ENCODE measurements at regions not wholly inside any gene's neighbourhood (a gene's known extent, or its start where the extent isn't known, plus 50 kb on each side); places are given as distances from the start of the nearest gene placed in this dataset.
A peak's percentile ranks its signal among the peaks of the same experiment; 100 is the strongest.

- TF ChIP-seq, protein P1, sequence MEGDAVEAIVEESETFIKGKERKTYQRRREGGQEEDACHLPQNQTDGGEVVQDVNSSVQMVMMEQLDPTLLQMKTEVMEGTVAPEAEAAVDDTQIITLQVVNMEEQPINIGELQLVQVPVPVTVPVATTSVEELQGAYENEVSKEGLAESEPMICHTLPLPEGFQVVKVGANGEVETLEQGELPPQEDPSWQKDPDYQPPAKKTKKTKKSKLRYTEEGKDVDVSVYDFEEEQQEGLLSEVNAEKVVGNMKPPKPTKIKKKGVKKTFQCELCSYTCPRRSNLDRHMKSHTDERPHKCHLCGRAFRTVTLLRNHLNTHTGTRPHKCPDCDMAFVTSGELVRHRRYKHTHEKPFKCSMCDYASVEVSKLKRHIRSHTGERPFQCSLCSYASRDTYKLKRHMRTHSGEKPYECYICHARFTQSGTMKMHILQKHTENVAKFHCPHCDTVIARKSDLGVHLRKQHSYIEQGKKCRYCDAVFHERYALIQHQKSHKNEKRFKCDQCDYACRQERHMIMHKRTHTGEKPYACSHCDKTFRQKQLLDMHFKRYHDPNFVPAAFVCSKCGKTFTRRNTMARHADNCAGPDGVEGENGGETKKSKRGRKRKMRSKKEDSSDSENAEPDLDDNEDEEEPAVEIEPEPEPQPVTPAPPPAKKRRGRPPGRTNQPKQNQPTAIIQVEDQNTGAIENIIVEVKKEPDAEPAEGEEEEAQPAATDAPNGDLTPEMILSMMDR (conservative IDR thresholded peaks at IDR 0.05; ENCODE audit: control insufficient read depth, insufficient read depth, low read depth, low read length) = no peak
- H3K4me3 ChIP-seq (ENCODE audit: control insufficient read depth, low read depth, low read length) = peak overlapping the region; percentile 46
- DNase-seq (ENCODE audit: low read depth) = peak; percentile 63
These were observed 88.9 kb downstream of the EOMES start for GRCh38 chr3:27633224-27633545.

DNA sequence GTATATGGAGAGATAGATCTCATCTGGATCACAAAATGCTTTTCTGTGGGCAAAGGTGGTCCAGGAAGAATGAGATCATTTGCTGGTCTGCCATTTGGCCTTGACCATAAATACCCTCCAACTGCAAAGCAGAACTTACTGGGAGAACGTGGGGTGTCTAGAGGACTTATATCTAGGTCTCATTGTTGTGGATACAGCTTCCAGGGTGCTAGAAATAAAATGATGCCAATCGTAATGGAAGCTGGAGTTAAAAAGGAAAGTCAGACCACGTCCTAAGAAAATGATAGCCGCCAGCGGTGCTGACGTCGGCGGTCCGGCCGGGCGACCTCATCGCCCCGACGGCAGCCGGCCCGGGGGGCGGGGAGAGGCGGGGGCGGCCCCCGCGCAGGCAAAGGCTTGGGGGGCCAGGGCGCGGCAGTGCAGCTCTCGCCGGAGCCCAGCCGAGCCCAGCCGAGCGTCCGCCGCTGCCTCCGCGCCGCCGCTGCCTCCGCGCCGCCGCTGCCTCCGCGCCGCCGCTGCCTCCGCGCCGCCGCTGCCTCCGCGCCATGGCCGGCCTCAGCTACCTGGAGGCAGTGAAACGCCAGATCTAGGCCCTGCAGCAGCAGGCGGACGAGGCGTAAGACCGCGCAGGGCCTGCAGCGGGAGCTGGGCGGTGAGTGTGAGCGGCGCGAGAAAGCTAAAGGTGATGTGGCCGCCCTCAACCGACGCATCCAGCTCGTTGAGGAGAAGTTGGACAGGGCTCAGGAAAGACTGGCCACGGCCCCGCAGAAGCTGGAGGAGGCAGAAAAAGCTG is 89.5 kb downstream of the EOMES start:
- H3K4me3 ChIP-seq (ENCODE audit: control insufficient read depth, low read depth, low read length) = peak overlapping the region; percentile 46
- peak; percentile 61 for DNase-seq (ENCODE audit: low read depth)
- TF ChIP-seq, protein P1 (conservative IDR thresholded peaks at IDR 0.05; ENCODE audit: control insufficient read depth, insufficient read depth, low read depth, low read length) = no peak

- TF ChIP-seq, protein P1 (conservative IDR thresholded peaks at IDR 0.05; ENCODE audit: control insufficient read depth, insufficient read depth, low read depth, low read length) = no peak
- H3K4me3 ChIP-seq (ENCODE audit: control insufficient read depth, low read depth, low read length) = no peak overlapping the region
- peak; percentile 75 for DNase-seq (ENCODE audit: low read depth)
These were observed 91.2 kb downstream of the EOMES start for GRCh38 chr3:27630885-27631284.

GRCh38 chr3:27629366-27629765 is 92.8 kb downstream of the EOMES start:
- no peak overlapping the region for H3K4me3 ChIP-seq (ENCODE audit: control insufficient read depth, low read depth, low read length)
- TF ChIP-seq, protein P1 (conservative IDR thresholded peaks at IDR 0.05; ENCODE audit: control insufficient read depth, insufficient read depth, low read depth, low read length) = no peak
- DNase-seq (ENCODE audit: low read depth) = no peak

DNA sequence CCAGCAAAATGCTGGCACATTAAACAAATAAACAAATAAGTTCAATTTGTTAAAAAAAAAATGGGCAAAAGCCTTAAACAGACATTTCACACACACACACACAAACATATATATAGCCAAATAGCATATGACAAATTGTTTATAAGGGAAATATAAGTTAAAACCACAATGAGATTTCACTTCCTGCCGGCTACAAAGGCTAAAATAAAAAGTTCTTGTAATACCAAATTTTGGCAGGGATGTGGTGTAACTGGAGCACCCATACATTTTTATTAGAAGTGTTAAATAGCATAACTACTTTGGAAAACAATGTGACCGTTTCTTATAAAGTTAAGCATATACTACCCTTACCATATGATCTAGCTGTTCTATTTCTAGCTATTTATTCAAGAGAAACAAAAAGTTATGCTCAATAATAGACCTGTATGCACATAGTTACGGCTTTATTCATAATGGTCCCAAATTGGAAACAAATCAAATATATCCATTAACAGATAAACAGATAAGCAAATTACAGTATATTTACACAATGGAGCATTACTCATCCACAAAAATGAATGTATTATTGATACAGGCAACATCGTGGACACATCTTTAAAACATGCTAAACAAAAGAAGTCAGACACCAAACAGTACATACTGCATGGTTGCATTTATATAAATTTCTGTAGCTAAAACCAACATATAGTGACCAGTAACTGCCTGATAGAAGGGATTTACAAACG is 93.9 kb downstream of the EOMES start:
- DNase-seq (ENCODE audit: low read depth) = no peak
- TF ChIP-seq, protein P1 (conservative IDR thresholded peaks at IDR 0.05; ENCODE audit: control insufficient read depth, insufficient read depth, low read depth, low read length) = no peak
- no peak overlapping the region for H3K4me3 ChIP-seq (ENCODE audit: control insufficient read depth, low read depth, low read length)

GRCh38 chr3:27626596-27627118 is 95.5 kb downstream of the EOMES start:
- TF ChIP-seq, protein P1 (conservative IDR thresholded peaks at IDR 0.05; ENCODE audit: control insufficient read depth, insufficient read depth, low read depth, low read length) = no peak
- H3K4me3 ChIP-seq (ENCODE audit: control insufficient read depth, low read depth, low read length) = no peak overlapping the region
- DNase-seq (ENCODE audit: low read depth) = no peak
